K562 (cell line): ENCODE measurements at regions not wholly inside any gene's neighbourhood (a gene's known extent, or its start where the extent isn't known, plus 50 kb on each side); places are given as distances from the start of the nearest gene placed in this dataset.

Experiments
- ATAC-seq: fragments of 200-7000 bp; cut with Tn5 transposase; 3 replicates; pipeline ENCODE4 v1.9.1; 2020; ENCODE audit warnings: moderate library complexity
- BruUV-seq: library from RNA; stranded (reverse); fragments of 400-500 nt; replicated peaks from 2 replicates; lab custom pipeline; 2021; lab: Mats Ljungman, UMichigan
- CTCF ChIA-PET: fragments of 300-600 bp; formaldehyde crosslinking; extraction: SDS; loops from one replicate; lab custom pipeline; 2021; ENCODE audit warnings: low intra/inter-chr PET ratio; lab: Yijun Ruan, JAX
- POLR2A ChIA-PET: fragments of 300-600, 350-650 bp; sonication (Branson Sonifier 250); formaldehyde crosslinking; extraction: SDS; loops from one replicate; lab custom pipeline; 2021; ENCODE audit warnings: antibody characterized with exemption, inconsistent platforms; lab: Yijun Ruan, JAX
- DNase-seq, 4 experiments: peaks; one replicate each; pipeline versions ENCODE4 v3.0.0 to v3.0.0-alpha.2; 2011 to 2018; ENCODE audit warnings: low spot score in 3 of 4, mixed read lengths in 3 of 4; ENCODE audit errors: extremely low read depth in 1 of 4
- FAIRE-seq: peaks from 2 replicates; lab custom pipeline; 2011; peaks lifted over from hg19 to GRCh38; lab: Jason Lieb, UNC
- H2AFZ ChIP-seq: 2 replicates; pipeline ENCODE4 v1.6.0; 2011; ENCODE audit warnings: low read depth, low read length, control low read depth, inconsistent platforms
- H3K27ac ChIP-seq: fragments of 200-600 bp; 3 replicates; pipeline ENCODE4 v1.8.0; 2011; ENCODE audit warnings: low read depth, mild to moderate bottlenecking, control low read depth, inconsistent platforms, low read length, moderate library complexity, mixed read lengths; ENCODE audit errors: extremely low read depth
- H3K27me3 ChIP-seq, 2 experiments: fragments of 300-600 bp in 1 of 2; 2 replicates in 1 of 2; 3 replicates in 1 of 2; pipeline versions ENCODE4 v1.6.0 to v1.8.0; 2011; ENCODE audit warnings: inconsistent platforms in 2 of 2, low read length in 2 of 2, mild to moderate bottlenecking in 1 of 2, mixed read lengths in 1 of 2, moderate library complexity in 1 of 2; ENCODE audit not compliant: control insufficient read depth in 2 of 2, insufficient read depth in 2 of 2
- H3K36me3 ChIP-seq: fragments of 300-600 bp; 3 replicates; pipeline ENCODE4 v1.8.0; 2011; ENCODE audit warnings: mild to moderate bottlenecking, low read length, inconsistent platforms; ENCODE audit not compliant: control insufficient read depth, insufficient read depth
- H3K4me1 ChIP-seq, 2 experiments: fragments of 200-600 bp in 1 of 2; replicated peaks in 1 of 2; 2 replicates in 1 of 2; 3 replicates in 1 of 2; pipeline versions ENCODE4 v1.5.1 to v1.8.0; 2011; ENCODE audit warnings: inconsistent platforms in 2 of 2, low read length in 2 of 2, mild to moderate bottlenecking in 1 of 2, mixed read lengths in 1 of 2, moderate library complexity in 1 of 2; ENCODE audit not compliant: control insufficient read depth in 2 of 2, insufficient read depth in 2 of 2
- H3K4me2 ChIP-seq: 2 replicates; pipeline ENCODE4 v1.6.1; 2011; ENCODE audit warnings: low read length, control low read depth, inconsistent platforms, mixed read lengths; ENCODE audit not compliant: insufficient read depth
- H3K4me3 ChIP-seq: fragments of 200-600 bp; sonication (generic), shearing (Covaris generic); 2 replicates; pipeline ENCODE4 v1.5.1; 2016; ENCODE audit warnings: control low read depth, inconsistent platforms
- H3K79me2 ChIP-seq: fragments of 200-600 bp; 3 replicates; pipeline ENCODE4 v1.8.0; 2011; ENCODE audit warnings: low read length, inconsistent platforms; ENCODE audit not compliant: control insufficient read depth, insufficient read depth
- H3K9ac ChIP-seq, 2 experiments: 2 replicates each; pipeline versions ENCODE4 v1.6.0 to v1.6.1; 2011; ENCODE audit warnings: low read depth in 2 of 2, low read length in 2 of 2, control low read depth in 1 of 2, inconsistent platforms in 1 of 2, mild to moderate bottlenecking in 1 of 2, mixed read lengths in 1 of 2; ENCODE audit not compliant: insufficient read depth in 1 of 2
- H3K9me1 ChIP-seq: one replicate; pipeline ENCODE4 v1.6.0; 2011; ENCODE audit warnings: inconsistent platforms, mild to moderate bottlenecking, low read length, moderate library complexity; ENCODE audit not compliant: control insufficient read depth, insufficient read depth
- H3K9me3 ChIP-seq: replicated peaks from 2 replicates; pipeline ENCODE4 v1.5.1; 2011; ENCODE audit warnings: low read depth, low read length, inconsistent platforms; ENCODE audit not compliant: control insufficient read depth, insufficient read depth
- H4K20me1 ChIP-seq: replicated peaks from 2 replicates; pipeline ENCODE4 v1.6.1; 2011; ENCODE audit warnings: low read length, inconsistent platforms, mixed read lengths; ENCODE audit not compliant: control insufficient read depth, insufficient read depth
- RBM34 ChIP-seq: fragments of 200-400 bp; formaldehyde crosslinking; IDR thresholded peaks from 2 replicates; pipeline ENCODE4 v1.6.1; 2018; ENCODE audit warnings: low read length, borderline replicate concordance; ENCODE audit not compliant: insufficient read depth
- RFX5 ChIP-seq: IDR thresholded peaks from 2 replicates; pipeline ENCODE4 v1.6.1; 2011; ENCODE audit warnings: low read depth, mild to moderate bottlenecking, improper control_type of control experiment, low read length
- TEAD1 ChIP-seq, 2 experiments: fragments of 450-650 bp in 1 of 2; sonication (generic) in 1 of 2; formaldehyde crosslinking; IDR thresholded peaks; 2 replicates each; pipeline versions ENCODE4 v1.4.0 to v1.8.0; 2020 to 2022; ENCODE audit warnings: mild to moderate bottlenecking in 2 of 2, missing genetic modification reagents in 1 of 2
- ZNF134 ChIP-seq: fragments of 250-450 bp; sonication (Bioruptor Pico); conservative IDR thresholded peaks from 2 replicates; pipeline ENCODE4 v1.4.0; 2020
- ZNF316 ChIP-seq: fragments of 450-650 bp; IDR thresholded peaks from 2 replicates; pipeline ENCODE4 v1.6.1; 2016
- ZNF431 ChIP-seq: sonication (generic); formaldehyde crosslinking; IDR thresholded peaks from 2 replicates; pipeline ENCODE4 v1.8.0; 2022; ENCODE audit warnings: mild to moderate bottlenecking, missing genetic modification reagents
- WGBS: fragments of 100-300 bp; shearing (Covaris generic); methylation state at CpG from one replicate; pipeline ENCODE4 v1.1.6; 2016; ENCODE audit warnings: low coverage, mixed read lengths; ENCODE audit not compliant: insufficient coverage; ENCODE audit errors: missing lambda C conversion rate; 5-methylcytosine and 5-hydroxymethylcytosine counted together
- in situ Hi-C: fragments of 300-500 bp; cut with MboI; formaldehyde crosslinking; loops from 4 replicates; pipeline ENCODE4 v1.15.0; 2018; ENCODE audit warnings: inconsistent platforms, mixed read lengths
- intact Hi-C: fragments of 100-400 bp; cut with micrococcal nuclease; formaldehyde crosslinking; loops from 2 replicates; pipeline ENCODE4 v1.14.2; 2022
- TF ChIP-seq, protein P1 (sequence below): fragments of 250-450 bp; sonication (Bioruptor Pico); IDR thresholded peaks from 2 replicates; pipeline ENCODE4 v1.4.0; 2020

- ATAC-seq (no peak), FAIRE-seq (no peak), DNase-seq (no peak)
- H3K9me3 ChIP-seq: no peaks in the 10 kb centered on the region
- TF ChIP-seq ZNF134 (CRISPR knock-in tag) (no peak), ZNF316 (no peak), RBM34 (no peak), RFX5 (no peak), ZNF431 (CRISPR knock-in tag) (no peak), TEAD1 (CRISPR knock-in tag; IDR thresholded peaks at IDR 0.05) (no peak)
- TF ChIP-seq, protein P1, sequence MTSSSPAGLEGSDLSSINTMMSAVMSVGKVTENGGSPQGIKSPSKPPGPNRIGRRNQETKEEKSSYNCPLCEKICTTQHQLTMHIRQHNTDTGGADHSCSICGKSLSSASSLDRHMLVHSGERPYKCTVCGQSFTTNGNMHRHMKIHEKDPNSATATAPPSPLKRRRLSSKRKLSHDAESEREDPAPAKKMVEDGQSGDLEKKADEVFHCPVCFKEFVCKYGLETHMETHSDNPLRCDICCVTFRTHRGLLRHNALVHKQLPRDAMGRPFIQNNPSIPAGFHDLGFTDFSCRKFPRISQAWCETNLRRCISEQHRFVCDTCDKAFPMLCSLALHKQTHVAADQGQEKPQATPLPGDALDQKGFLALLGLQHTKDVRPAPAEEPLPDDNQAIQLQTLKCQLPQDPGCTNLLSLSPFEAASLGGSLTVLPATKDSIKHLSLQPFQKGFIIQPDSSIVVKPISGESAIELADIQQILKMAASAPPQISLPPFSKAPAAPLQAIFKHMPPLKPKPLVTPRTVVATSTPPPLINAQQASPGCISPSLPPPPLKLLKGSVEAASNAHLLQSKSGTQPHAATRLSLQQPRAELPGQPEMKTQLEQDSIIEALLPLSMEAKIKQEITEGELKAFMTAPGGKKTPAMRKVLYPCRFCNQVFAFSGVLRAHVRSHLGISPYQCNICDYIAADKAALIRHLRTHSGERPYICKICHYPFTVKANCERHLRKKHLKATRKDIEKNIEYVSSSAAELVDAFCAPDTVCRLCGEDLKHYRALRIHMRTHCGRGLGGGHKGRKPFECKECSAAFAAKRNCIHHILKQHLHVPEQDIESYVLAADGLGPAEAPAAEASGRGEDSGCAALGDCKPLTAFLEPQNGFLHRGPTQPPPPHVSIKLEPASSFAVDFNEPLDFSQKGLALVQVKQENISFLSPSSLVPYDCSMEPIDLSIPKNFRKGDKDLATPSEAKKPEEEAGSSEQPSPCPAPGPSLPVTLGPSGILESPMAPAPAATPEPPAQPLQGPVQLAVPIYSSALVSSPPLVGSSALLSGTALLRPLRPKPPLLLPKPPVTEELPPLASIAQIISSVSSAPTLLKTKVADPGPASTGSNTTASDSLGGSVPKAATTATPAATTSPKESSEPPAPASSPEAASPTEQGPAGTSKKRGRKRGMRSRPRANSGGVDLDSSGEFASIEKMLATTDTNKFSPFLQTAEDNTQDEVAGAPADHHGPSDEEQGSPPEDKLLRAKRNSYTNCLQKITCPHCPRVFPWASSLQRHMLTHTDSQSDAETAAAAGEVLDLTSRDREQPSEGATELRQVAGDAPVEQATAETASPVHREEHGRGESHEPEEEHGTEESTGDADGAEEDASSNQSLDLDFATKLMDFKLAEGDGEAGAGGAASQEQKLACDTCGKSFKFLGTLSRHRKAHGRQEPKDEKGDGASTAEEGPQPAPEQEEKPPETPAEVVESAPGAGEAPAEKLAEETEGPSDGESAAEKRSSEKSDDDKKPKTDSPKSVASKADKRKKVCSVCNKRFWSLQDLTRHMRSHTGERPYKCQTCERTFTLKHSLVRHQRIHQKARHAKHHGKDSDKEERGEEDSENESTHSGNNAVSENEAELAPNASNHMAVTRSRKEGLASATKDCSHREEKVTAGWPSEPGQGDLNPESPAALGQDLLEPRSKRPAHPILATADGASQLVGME (CRISPR knock-in tag): no peak
- H3K9me1 ChIP-seq: no peaks in the 10 kb centered on the region
- in situ Hi-C loops (loop anchor here (5.0 to 10.0 kb wide), 2 partner anchors 492 to 685 kb away; partner anchors contain the start of gene NUBP1), intact Hi-C loops (loop anchor here (10.0 kb wide), 1 partner anchor 485 kb away; no protein-coding TSS in a partner anchor)
- H2AFZ ChIP-seq: no peak overlapping the region
- BruUV-seq: no TSS peak
- H3K79me2 ChIP-seq: no peaks in the 10 kb centered on the region
- ChIA-PET POLR2A (interaction anchor here (0.9 to 1.0 kb wide), 2 partner anchors 11 to 184 kb away, joined by 3 read pairs; no protein-coding TSS in a partner anchor), CTCF (no interaction called here)
- peaks cover 20 to 35% of the 10 kb centered on the region in 2 experiments for H3K27me3 ChIP-seq
- no peak overlapping the region for H3K4me3 ChIP-seq
- no peaks in the 10 kb centered on the region for H3K36me3 ChIP-seq
- peaks cover 0 to 6% of the 10 kb centered on the region in 2 experiments; a peak in 2 of 5 replicates for H3K4me1 ChIP-seq
- no peak overlapping the region for H3K9ac ChIP-seq
- no peak overlapping the region for H3K27ac ChIP-seq
- no peaks in the 10 kb centered on the region for H4K20me1 ChIP-seq
- 1% methylated on average over 12 of the region's 12 CpGs for WGBS
- no peak overlapping the region for H3K4me2 ChIP-seq
These were observed 68.1 kb upstream of the GRIN2A start for GRCh38 chr16:10250137-10250828.
